ENCODE measurements at regions not wholly inside any gene's neighbourhood (a gene's known extent, or its start where the extent isn't known, plus 50 kb on each side); places are given as distances from the start of the nearest gene placed in this dataset.

DNA sequence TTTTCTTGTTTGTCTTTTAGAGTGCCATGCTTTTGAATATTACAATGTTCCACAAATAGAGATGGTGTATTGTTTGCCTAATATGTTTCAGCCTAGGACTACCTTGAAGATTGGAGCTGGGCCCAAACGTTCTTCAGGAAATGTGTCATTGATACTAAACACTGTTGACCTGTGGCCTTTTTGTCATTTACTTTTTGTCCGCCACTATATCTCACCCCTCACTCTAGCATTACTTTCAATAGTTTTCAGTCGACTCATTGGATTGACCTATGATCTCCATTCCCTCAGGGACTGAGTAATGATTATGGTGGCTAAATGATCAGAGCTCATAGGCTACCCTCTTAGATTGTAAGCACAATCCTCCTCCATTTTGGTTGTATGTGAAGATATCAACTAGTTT lies 115.8 kb downstream of the NUDT12 start:
- H2AFZ ChIP-seq (ENCODE audit: low read length): no peak overlapping the region
- H3K79me2 ChIP-seq (ENCODE audit: insufficient read depth, low read length): no peaks in the 10 kb centered on the region
- no peak for TF ChIP-seq CTCF (IDR thresholded peaks at IDR 0.05; ENCODE audit: low read length)
- TF ChIP-seq EZH2 (IDR thresholded peaks at IDR 0.05; ENCODE audit: borderline replicate concordance, low read length): no peak
- H3K4me3 ChIP-seq (ENCODE audit: low read depth, low read length, poor library complexity, severe bottlenecking): no peak overlapping the region
- no peak overlapping the region for H3K27ac ChIP-seq (ENCODE audit: low read depth, low read length, poor library complexity, severe bottlenecking)
- no peaks in the 10 kb centered on the region for H3K27me3 ChIP-seq (ENCODE audit: insufficient read depth, low read length)
- H3K9ac ChIP-seq (ENCODE audit: low read length): no peak overlapping the region
- H3K4me1 ChIP-seq (ENCODE audit: insufficient read depth, low read length, severe bottlenecking): no peaks in the 10 kb centered on the region
- H4K20me1 ChIP-seq (ENCODE audit: insufficient read depth, low read length): no peaks in the 10 kb centered on the region
- no peaks in the 10 kb centered on the region for H3K9me3 ChIP-seq (ENCODE audit: low read length)
- H3F3A ChIP-seq (ENCODE audit: insufficient read depth, low read length): no peaks in the 10 kb centered on the region
- no peaks in the 10 kb centered on the region for H3K9me2 ChIP-seq (ENCODE audit: low read depth, low read length)
- H3K4me2 ChIP-seq (ENCODE audit: low read length): no peak overlapping the region
- no peaks in the 10 kb centered on the region for H3K36me3 ChIP-seq (ENCODE audit: insufficient read depth, low read length)

GRCh38 chr5:103445426-103446035 lies 117.1 kb downstream of the NUDT12 start:
- no peak for TF ChIP-seq EZH2 (IDR thresholded peaks at IDR 0.05; ENCODE audit: borderline replicate concordance, low read length)
- TF ChIP-seq CTCF (IDR thresholded peaks at IDR 0.05; ENCODE audit: low read length): no peak
- H3K9me2 ChIP-seq (ENCODE audit: low read depth, low read length): no peaks in the 10 kb centered on the region
- no peaks in the 10 kb centered on the region for H4K20me1 ChIP-seq (ENCODE audit: insufficient read depth, low read length)
- H3K36me3 ChIP-seq (ENCODE audit: insufficient read depth, low read length): no peaks in the 10 kb centered on the region
- no peak overlapping the region for H3K4me2 ChIP-seq (ENCODE audit: low read length)
- H2AFZ ChIP-seq (ENCODE audit: low read length): no peak overlapping the region
- H3K79me2 ChIP-seq (ENCODE audit: insufficient read depth, low read length): no peaks in the 10 kb centered on the region
- no peak overlapping the region for H3K27ac ChIP-seq (ENCODE audit: low read depth, low read length, poor library complexity, severe bottlenecking)
- no peaks in the 10 kb centered on the region for H3K27me3 ChIP-seq (ENCODE audit: insufficient read depth, low read length)
- no peaks in the 10 kb centered on the region for H3F3A ChIP-seq (ENCODE audit: insufficient read depth, low read length)
- H3K4me3 ChIP-seq (ENCODE audit: low read depth, low read length, poor library complexity, severe bottlenecking): no peak overlapping the region
- no peaks in the 10 kb centered on the region for H3K4me1 ChIP-seq (ENCODE audit: insufficient read depth, low read length, severe bottlenecking)
- no peak overlapping the region for H3K9ac ChIP-seq (ENCODE audit: low read length)
- no peaks in the 10 kb centered on the region for H3K9me3 ChIP-seq (ENCODE audit: low read length)

GRCh38 chr5:103444333-103445038 lies 118.1 kb downstream of the NUDT12 start:
- H3K36me3 ChIP-seq (ENCODE audit: insufficient read depth, low read length): no peaks in the 10 kb centered on the region
- no peak overlapping the region for H3K4me3 ChIP-seq (ENCODE audit: low read depth, low read length, poor library complexity, severe bottlenecking)
- H3K27me3 ChIP-seq (ENCODE audit: insufficient read depth, low read length): no peaks in the 10 kb centered on the region
- no peak overlapping the region for H2AFZ ChIP-seq (ENCODE audit: low read length)
- H3K27ac ChIP-seq (ENCODE audit: low read depth, low read length, poor library complexity, severe bottlenecking): no peak overlapping the region
- H3K4me1 ChIP-seq (ENCODE audit: insufficient read depth, low read length, severe bottlenecking): no peaks in the 10 kb centered on the region
- no peak overlapping the region for H3K4me2 ChIP-seq (ENCODE audit: low read length)
- TF ChIP-seq EZH2 (IDR thresholded peaks at IDR 0.05; ENCODE audit: borderline replicate concordance, low read length): no peak
- TF ChIP-seq CTCF (IDR thresholded peaks at IDR 0.05; ENCODE audit: low read length): no peak
- H3F3A ChIP-seq (ENCODE audit: insufficient read depth, low read length): no peaks in the 10 kb centered on the region
- H3K9ac ChIP-seq (ENCODE audit: low read length): no peak overlapping the region
- H4K20me1 ChIP-seq (ENCODE audit: insufficient read depth, low read length): no peaks in the 10 kb centered on the region
- no peaks in the 10 kb centered on the region for H3K79me2 ChIP-seq (ENCODE audit: insufficient read depth, low read length)
- H3K9me3 ChIP-seq (ENCODE audit: low read length): no peaks in the 10 kb centered on the region
- H3K9me2 ChIP-seq (ENCODE audit: low read depth, low read length): no peaks in the 10 kb centered on the region

Measured in OCI-LY1 (cell line).